Renal pelvis (tissue), 1 donor: ENCODE measurements at regions not wholly inside any gene's neighbourhood (a gene's known extent, or its start where the extent isn't known, plus 50 kb on each side); places are given as distances from the start of the nearest gene placed in this dataset.

Experiments used
- DNase-seq: peaks from one replicate; pipeline ENCODE4 v3.0.0-alpha.2; 2013

GRCh38 chr4:130486841-130487240, 1390.9 kb downstream of the C4orf33 start:
- no peak for DNase-seq

DNA sequence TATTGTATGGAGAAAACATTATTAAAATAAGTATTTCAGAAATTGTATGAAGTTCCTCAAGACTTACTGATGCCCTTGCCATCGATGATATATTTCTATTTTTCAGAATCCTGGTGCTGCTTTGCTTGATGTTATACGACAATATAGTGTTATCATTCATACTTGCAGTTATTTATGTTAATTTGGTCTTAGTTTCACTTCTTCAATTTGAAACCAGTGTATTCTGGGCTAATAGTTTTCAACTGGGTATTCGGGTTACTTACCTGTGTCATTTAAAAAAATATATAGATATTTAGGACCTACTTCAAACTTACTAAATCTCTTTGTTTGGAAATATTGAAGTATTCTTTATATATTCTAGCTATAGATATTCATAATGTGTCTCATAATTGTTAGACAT, 1414.7 kb downstream of the C4orf33 start:
- no peak for DNase-seq

DNA sequence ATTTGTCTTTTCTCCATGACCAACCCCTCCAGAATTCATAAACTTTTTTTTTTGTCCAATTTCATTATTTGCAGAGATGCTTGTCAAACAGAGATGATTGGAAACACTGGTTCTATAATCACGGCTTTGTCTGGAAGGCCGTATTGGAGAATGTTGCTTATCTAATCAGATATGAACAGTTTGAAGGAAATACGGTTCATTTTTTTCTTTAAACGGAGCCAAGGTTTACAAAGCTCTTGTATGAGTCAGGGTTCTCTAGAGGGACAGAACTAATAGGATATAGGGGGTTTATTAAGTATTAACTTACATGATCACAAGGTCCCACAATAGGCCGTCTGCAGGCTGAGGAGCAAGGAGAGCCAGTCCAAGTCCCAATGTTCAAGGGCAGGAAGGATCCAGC, 1415.8 kb downstream of the C4orf33 start:
- no peak for DNase-seq

DNA sequence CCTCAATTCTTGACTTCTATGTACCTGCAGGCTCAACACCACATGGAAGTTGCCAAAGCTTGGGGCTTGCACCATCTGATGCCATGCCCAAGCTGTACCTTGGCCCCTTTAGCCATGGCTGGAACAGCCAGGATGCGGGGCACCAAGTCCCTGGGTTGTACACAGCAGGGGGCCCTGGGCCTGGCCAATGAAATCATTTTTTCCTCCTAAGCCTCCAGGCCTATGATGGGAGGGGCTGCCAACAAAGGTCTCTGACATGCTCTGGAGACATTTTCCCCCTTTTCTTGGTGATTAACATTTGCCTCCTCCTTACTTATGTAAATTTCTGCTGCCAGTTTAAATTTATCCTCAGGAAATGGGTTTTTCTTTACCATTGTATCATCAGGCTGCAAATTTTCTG, 1428.1 kb downstream of the C4orf33 start:
- no peak for DNase-seq

DNA sequence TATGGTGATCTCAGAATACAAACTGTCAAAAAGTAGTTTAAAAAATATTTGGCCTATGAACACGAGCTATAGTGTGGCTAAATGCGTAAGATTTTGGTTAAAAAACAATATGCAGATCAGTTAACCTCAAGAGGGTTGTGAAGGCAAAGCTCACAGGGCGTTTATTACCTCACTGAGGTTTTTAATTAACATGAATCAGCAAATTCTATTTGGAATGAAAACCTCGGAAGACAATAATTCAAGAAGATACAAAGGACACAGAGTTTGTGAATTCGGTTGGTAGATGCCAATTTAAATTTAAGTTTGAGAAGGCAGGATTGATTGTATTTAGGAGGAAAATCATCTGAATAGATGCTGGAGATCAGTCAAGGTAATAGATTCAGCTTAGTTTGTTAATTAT, 1434.6 kb downstream of the C4orf33 start:
- DNase-seq: no peak

GRCh38 chr4:130534651-130535050, 1438.7 kb downstream of the C4orf33 start:
- DNase-seq: no peak

DNA sequence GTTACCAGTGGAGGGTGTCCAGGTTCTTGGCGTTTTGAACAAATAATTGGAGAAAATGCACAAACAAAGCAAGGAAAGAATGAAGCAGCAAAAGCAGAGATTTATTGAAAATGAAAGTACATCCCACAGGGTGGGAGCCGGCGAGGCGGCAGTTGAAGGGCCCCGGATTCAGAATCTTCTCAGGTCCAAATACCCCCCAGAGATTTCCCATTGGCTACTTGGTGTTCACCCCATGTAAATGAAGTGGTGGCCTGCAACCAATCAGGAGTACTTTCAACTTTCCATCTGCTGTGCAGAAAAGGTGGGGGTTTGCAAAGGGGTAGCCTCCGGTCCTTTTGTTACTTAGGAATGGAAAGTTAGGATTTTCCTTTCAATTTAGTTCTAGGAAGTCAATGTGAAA, 1447.0 kb downstream of the C4orf33 start:
- DNase-seq: no peak

DNA sequence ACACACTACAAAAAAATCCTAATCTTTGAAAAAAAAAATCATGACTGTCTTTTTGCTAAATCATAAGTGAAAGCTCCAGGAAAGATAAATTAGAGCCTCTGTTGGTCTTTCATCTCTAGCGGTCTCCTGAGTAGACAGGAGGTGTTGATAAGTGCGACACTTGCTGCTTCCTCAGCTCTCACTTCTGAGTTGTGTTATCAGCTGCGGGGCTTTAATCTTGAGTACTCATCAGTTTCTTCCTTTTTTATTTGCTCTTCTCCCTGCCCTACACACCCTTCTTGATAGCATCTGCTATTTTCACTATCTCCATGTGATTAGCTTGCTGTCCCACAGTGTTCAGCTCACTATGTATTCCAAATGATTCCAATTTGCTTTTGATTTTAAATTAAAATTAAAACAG, 1449.2 kb downstream of the C4orf33 start:
- DNase-seq: no peak

GRCh38 chr4:130545596-130545995, 1449.6 kb downstream of the C4orf33 start:
- DNase-seq: no peak

DNA sequence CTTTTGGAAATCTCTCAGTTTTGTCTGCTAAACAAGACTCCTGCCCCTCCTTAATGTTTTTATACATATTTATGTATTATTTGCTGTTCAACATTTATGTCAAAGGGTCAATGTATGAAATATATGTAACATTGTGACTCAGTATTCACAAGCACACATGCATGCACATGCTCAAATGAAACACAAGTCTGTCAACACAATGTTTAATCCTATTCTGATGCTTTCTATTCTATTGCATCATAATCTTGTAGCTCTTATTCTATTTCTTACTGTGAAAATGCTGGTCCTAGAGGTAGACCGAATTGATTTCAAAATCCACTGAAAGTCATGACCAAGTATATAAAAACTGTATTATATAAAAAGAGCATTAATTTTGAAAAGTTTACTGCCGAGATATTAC, 1463.3 kb downstream of the C4orf33 start:
- no peak for DNase-seq

GRCh38 chr4:130563185-130563888, 1467.4 kb downstream of the C4orf33 start:
- DNase-seq: peak; percentile 44

GRCh38 chr4:130563889-130564418, 1468.0 kb downstream of the C4orf33 start:
- no peak for DNase-seq

GRCh38 chr4:130568746-130569145, 1472.8 kb downstream of the C4orf33 start:
- DNase-seq: no peak

GRCh38 chr4:130573742-130574141, 1477.8 kb downstream of the C4orf33 start:
- DNase-seq: no peak

- DNase-seq: no peak
Measured at GRCh38 chr4:130574215-130574614, 1478.3 kb downstream of the C4orf33 start.

DNA sequence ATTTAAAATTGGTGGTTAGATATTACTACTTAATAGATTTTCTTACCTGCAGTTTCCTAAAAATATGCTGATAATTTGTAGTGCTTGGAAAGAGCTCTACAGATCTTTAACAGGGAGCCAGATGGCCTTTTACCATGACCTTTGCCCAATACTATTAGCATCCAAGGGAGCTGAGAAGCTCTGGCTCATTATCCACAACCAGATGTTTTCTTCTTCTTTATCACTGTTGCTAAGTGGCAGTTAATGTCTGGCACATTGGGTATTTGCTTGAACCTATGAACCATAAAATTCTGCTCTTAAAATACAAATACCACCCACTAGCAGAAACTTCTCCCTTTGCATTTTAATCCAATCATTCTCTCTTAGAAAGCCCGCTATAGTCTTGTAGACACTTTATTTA, 1480.3 kb downstream of the C4orf33 start:
- DNase-seq: no peak

DNA sequence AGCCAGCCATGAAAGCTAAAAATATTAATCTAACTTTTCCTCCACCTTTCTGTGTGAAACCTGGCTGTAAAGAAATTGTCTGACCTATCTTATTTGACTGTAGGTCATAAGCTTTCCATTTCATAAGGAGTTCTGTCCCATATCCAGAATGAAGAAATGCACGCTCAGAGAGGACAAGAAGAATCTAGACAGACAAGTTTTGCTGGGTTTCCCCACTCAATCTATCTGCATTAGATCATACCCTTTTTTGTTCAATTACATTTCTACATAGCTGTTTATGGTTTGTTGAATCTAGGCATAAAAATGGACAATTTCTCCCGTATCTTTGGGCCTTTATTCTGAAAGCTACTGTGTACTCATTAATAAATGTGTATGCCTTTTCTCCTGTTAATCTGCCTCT, 1495.1 kb downstream of the C4orf33 start:
- DNase-seq: no peak

GRCh38 chr4:130600706-130601105, 1504.8 kb downstream of the C4orf33 start:
- DNase-seq: no peak

DNA sequence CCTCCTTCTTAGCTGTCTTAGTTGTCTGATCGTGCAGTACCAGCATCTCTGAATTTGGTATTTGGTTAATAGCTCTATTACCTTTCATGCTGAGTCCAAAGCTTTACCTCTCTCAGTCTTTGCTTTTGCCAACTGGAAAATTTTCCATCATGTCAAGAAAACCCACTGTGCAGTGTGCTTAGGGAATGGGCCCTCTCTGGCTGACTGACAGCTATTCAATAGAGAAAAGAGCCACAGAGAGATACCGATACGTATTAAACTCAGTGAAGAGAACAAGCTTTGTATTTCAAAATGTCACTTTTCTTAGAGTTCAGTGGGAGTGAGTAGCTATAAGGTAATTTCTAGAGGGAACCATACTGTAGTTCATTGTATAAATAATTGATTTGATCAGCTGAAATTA, 1507.1 kb downstream of the C4orf33 start:
- no peak for DNase-seq

- no peak for DNase-seq
Measured at GRCh38 chr4:130608121-130608520, 1512.2 kb downstream of the C4orf33 start.

DNA sequence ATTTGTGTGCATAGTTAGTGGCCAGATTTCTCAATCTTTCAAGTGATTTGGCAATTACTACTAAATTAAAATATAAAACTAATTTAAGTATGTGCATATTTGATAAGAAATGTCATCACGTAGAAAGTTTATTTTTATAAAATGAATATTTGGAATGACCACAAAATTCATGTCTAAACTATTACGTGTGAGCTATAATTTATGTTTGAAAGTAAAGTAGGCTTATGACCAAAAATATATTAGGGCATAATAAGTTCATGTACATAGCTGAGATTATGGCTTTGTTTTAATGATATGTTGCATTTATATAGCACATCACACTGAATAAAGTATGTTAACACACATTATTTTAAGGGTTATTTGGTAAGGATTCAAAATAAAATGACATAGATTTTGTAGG, 1532.6 kb downstream of the C4orf33 start:
- no peak for DNase-seq

DNA sequence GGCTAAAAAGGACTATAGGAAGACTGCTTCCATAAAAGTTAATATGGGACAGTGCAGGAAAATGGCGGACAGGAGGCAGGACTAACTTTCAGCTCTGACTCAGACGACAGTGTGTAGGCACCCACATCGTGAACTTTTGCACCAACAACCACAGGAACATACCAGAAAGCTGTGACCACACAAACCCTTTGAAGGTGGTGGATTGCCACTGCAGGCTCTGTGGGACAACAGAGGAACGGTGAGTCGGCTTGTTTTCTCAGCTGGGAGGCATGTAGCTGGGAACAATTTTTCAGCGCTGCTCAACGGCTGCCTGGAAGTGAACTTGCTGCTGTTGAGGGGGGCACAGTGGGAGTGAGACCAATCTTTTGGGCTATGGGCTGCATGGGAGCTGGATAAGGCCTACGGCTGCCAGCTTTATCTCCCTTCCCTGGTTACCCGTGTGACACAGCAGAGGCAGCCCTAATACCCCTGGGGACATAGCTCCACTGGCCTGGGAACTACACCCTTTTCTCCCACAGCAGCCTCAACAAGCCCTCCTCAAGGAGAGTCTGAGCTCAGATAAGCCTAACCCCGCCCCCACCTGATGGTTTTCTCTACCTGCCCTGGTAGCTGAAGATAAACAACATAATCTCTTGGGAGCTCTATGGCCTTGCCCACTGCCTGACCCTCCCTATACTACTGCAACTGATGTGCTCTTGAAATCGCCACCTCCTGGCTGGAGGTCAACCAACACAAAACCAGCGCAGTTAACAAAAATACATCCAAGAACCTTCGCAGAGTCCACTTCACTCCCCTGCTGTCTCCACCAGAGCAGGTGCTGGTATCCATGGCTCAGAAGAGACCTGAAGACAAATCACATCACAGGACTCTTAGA, 1537.0 kb downstream of the C4orf33 start:
- no peak for DNase-seq

DNA sequence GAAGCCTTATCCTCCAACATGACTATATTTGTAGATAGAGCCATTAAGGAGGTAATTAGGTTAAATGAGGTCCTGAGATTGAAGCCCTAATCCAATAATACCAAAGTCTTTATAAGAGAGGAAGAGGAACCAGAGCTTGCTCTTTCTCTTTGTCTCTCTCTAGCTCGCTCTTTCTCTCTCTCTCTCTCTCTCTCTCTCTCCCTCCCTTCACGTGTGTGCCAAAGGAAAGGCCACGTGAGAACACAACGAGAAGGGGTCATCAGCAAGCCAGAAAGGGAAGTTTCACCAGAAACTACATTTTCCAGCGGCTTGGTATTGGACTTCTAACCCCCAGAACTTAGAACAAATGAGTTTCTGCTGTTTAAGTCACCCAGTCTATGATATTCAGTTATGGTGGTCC, 1540.5 kb downstream of the C4orf33 start:
- DNase-seq: no peak
